HG03045 (cell line): ENCODE measurements at regions not wholly inside any gene's neighbourhood (a gene's known extent, or its start where the extent isn't known, plus 50 kb on each side); places are given as distances from the start of the nearest gene placed in this dataset.
"Not testable (repeated sequence)": the region's sequence is repeated elsewhere in the genome, so short reads cannot be mapped to it uniquely, and the experiment has no call there.

Source experiments
- ATAC-seq: cut with Tn5 transposase; IDR thresholded peaks from one replicate; pipeline ENCODE4 v1.9.1; 2021; ENCODE audit warnings: mild to moderate bottlenecking, moderate library complexity; ENCODE audit not compliant: unreplicated experiment

GRCh38 chr6:93859971-93860370 is 440.6 kb upstream of the EPHA7 start:
- ATAC-seq, result no peak

GRCh38 chr6:93858213-93858612 is 438.9 kb upstream of the EPHA7 start:
- no peak for ATAC-seq

- no peak for ATAC-seq
These were observed 430.5 kb upstream of the EPHA7 start for GRCh38 chr6:93849857-93850256.

- no peak for ATAC-seq
These were observed 428.8 kb upstream of the EPHA7 start for GRCh38 chr6:93848031-93848742.

GRCh38 chr6:93842178-93842577 is 422.8 kb upstream of the EPHA7 start:
- no peak for ATAC-seq

GRCh38 chr6:93835451-93836145 is 416.2 kb upstream of the EPHA7 start:
- not testable (repeated sequence) for ATAC-seq

GRCh38 chr6:93835026-93835425 is 415.7 kb upstream of the EPHA7 start:
- not testable (repeated sequence) for ATAC-seq

- not testable (repeated sequence) for ATAC-seq
These were observed 414.0 kb upstream of the EPHA7 start for GRCh38 chr6:93833326-93833725.

GRCh38 chr6:93829757-93830156 is 410.4 kb upstream of the EPHA7 start:
- ATAC-seq, result not testable (repeated sequence)

- no peak for ATAC-seq
These were observed 409.6 kb upstream of the EPHA7 start for GRCh38 chr6:93829009-93829408.

- ATAC-seq, result no peak
These were observed 409.2 kb upstream of the EPHA7 start for GRCh38 chr6:93828553-93828952.

- ATAC-seq, result no peak
These were observed 408.4 kb upstream of the EPHA7 start for GRCh38 chr6:93827728-93828127.

- no peak for ATAC-seq
These were observed 406.6 kb upstream of the EPHA7 start for GRCh38 chr6:93825950-93826349.

- no peak for ATAC-seq
These were observed 404.1 kb upstream of the EPHA7 start for GRCh38 chr6:93823489-93823888.

GRCh38 chr6:93822434-93823265 is 403.3 kb upstream of the EPHA7 start:
- no peak for ATAC-seq

- no peak for ATAC-seq
These were observed 402.6 kb upstream of the EPHA7 start for GRCh38 chr6:93821953-93822352.

GRCh38 chr6:93820465-93821082 is 401.2 kb upstream of the EPHA7 start:
- no peak for ATAC-seq

GRCh38 chr6:93819189-93819588 is 399.8 kb upstream of the EPHA7 start:
- no peak for ATAC-seq

GRCh38 chr6:93817937-93818336 is 398.6 kb upstream of the EPHA7 start:
- ATAC-seq, result no peak

GRCh38 chr6:93806409-93807270 is 387.3 kb upstream of the EPHA7 start:
- no peak for ATAC-seq
